NCI-H128 (cell line): ENCODE measurements at regions not wholly inside any gene's neighbourhood (a gene's known extent, or its start where the extent isn't known, plus 50 kb on each side); places are given as distances from the start of the nearest gene placed in this dataset.

ENCODE experiments used
- DNase-seq: peaks from one replicate; lab custom pipeline; 2025; ENCODE audit not compliant: unreplicated experiment; lab: John Stamatoyannopoulos, UW

- no peak for DNase-seq
These were observed 255.0 kb downstream of the TXNL1 start for GRCh38 chr18:56383349-56383748.

GRCh38 chr18:56382541-56382940 lies 255.9 kb downstream of the TXNL1 start:
- DNase-seq: peak; percentile 57

- DNase-seq: no peak
These were observed 257.2 kb downstream of the TXNL1 start for GRCh38 chr18:56381196-56381595.

GRCh38 chr18:56380685-56381084 lies 257.7 kb downstream of the TXNL1 start:
- DNase-seq: no peak

- no peak for DNase-seq
These were observed 259.1 kb downstream of the TXNL1 start for GRCh38 chr18:56379256-56379655.

- DNase-seq: no peak
These were observed 261.2 kb downstream of the TXNL1 start for GRCh38 chr18:56377231-56377630.

GRCh38 chr18:56374007-56374655 lies 264.3 kb downstream of the TXNL1 start:
- no peak for DNase-seq

GRCh38 chr18:56373601-56374000 lies 264.8 kb downstream of the TXNL1 start:
- DNase-seq: no peak

- no peak for DNase-seq
These were observed 270.3 kb downstream of the TXNL1 start for GRCh38 chr18:56368066-56368465.

GRCh38 chr18:56358608-56359280 lies 279.6 kb downstream of the TXNL1 start:
- DNase-seq: no peak

- DNase-seq: no peak
These were observed 284.6 kb downstream of the TXNL1 start for GRCh38 chr18:56353663-56354260.

GRCh38 chr18:56351911-56352500 lies 286.4 kb downstream of the TXNL1 start:
- no peak for DNase-seq

GRCh38 chr18:56337507-56337906 lies 300.9 kb downstream of the TXNL1 start:
- DNase-seq: no peak

- no peak for DNase-seq
These were observed 304.6 kb downstream of the TXNL1 start for GRCh38 chr18:56333839-56334238.

- no peak for DNase-seq
These were observed 305.2 kb downstream of the TXNL1 start for GRCh38 chr18:56333146-56333545.

- no peak for DNase-seq
These were observed 306.0 kb downstream of the TXNL1 start for GRCh38 chr18:56332371-56332770.

GRCh38 chr18:56330366-56331110 lies 307.9 kb downstream of the TXNL1 start:
- DNase-seq: no peak

- no peak for DNase-seq
These were observed 308.9 kb downstream of the TXNL1 start for GRCh38 chr18:56329536-56329935.

GRCh38 chr18:56327191-56327885 lies 311.1 kb downstream of the TXNL1 start:
- DNase-seq: no peak

GRCh38 chr18:56326336-56327072 lies 311.9 kb downstream of the TXNL1 start:
- DNase-seq: no peak
